HAP-1 (cell line): ENCODE measurements at regions not wholly inside any gene's neighbourhood (a gene's known extent, or its start where the extent isn't known, plus 50 kb on each side); places are given as distances from the start of the nearest gene placed in this dataset.

ENCODE experiments used
- DNase-seq, 2 experiments: peaks; one replicate each; pipeline ENCODE4 v3.0.0-alpha.2; 2016 to 2020; ENCODE audit warnings: low spot score in 2 of 2
- H3K27me3 ChIP-seq: fragments of 250-450 bp; sonication (Bioruptor Pico); 2 replicates; pipeline ENCODE4 v1.5.1; 2020; ENCODE audit warnings: low read depth, mild to moderate bottlenecking, moderate library complexity
- H3K36me3 ChIP-seq: fragments of 250-450 bp; sonication (Bioruptor Pico); replicated peaks from 2 replicates; pipeline ENCODE4 v1.5.1; 2020; ENCODE audit warnings: mild to moderate bottlenecking
- H3K4me1 ChIP-seq: fragments of 250-450 bp; sonication (Bioruptor Pico); 2 replicates; pipeline ENCODE4 v1.5.1; 2020; ENCODE audit warnings: mild to moderate bottlenecking
- H3K4me3 ChIP-seq: fragments of 250-450 bp; sonication (Bioruptor Pico); 2 replicates; pipeline ENCODE4 v1.5.1; 2020; ENCODE audit warnings: mild to moderate bottlenecking, moderate library complexity
- H3K9me3 ChIP-seq: fragments of 250-450 bp; sonication (Bioruptor Pico); 2 replicates; pipeline ENCODE4 v1.5.1; 2020; ENCODE audit warnings: mild to moderate bottlenecking, moderate library complexity
- in situ Hi-C: fragments of 300-500 bp; cut with MboI; formaldehyde crosslinking; loops from 3 replicates; pipeline ENCODE4 v1.14.3; 2020; ENCODE audit warnings: low sequenced_read_pairs, inconsistent platforms, mixed read lengths

DNA sequence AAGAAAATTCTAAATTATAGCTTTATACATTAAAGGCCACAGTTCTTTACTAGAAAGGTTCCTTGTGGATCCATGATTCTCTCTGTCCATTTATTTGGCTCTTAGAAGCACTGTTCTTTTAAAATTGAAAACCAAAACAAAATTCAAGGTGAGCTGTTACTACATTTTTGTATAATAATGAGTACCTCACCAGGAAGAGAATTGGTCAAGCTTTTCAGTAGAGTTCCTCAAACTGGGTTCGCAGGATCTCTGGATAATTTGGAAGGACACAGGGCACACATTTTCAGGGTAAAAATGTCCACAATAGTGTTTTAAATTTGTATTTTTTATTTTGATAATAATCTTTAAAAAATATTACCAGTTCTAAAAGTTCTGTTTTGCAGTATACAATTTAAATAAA lies 93.0 kb downstream of the PPP1R3A start:
- no peaks in the 10 kb centered on the region for H3K9me3 ChIP-seq
- H3K36me3 ChIP-seq = no peaks in the 10 kb centered on the region
- in situ Hi-C loops = no loop called here
- no peak overlapping the region for H3K4me3 ChIP-seq
- H3K4me1 ChIP-seq = no peaks in the 10 kb centered on the region
- no peaks in the 10 kb centered on the region for H3K27me3 ChIP-seq
- DNase-seq = no peak

- in situ Hi-C loops = no loop called here
- Histone ChIP-seq H3K27me3 (no peaks in the 10 kb centered on the region), H3K9me3 (no peaks in the 10 kb centered on the region), H3K4me1 (no peaks in the 10 kb centered on the region), H3K4me3 (no peak overlapping the region), H3K36me3 (no peaks in the 10 kb centered on the region)
- DNase-seq = no peak
Measured at GRCh38 chr7:113824117-113824823, 94.5 kb downstream of the PPP1R3A start.

- no peak for DNase-seq
- Histone ChIP-seq H3K36me3 (no peaks in the 10 kb centered on the region), H3K4me3 (no peak overlapping the region), H3K27me3 (no peaks in the 10 kb centered on the region), H3K9me3 (no peaks in the 10 kb centered on the region), H3K4me1 (no peaks in the 10 kb centered on the region)
- in situ Hi-C loops = no loop called here
Measured at GRCh38 chr7:113819474-113819873, 99.3 kb downstream of the PPP1R3A start.

DNA sequence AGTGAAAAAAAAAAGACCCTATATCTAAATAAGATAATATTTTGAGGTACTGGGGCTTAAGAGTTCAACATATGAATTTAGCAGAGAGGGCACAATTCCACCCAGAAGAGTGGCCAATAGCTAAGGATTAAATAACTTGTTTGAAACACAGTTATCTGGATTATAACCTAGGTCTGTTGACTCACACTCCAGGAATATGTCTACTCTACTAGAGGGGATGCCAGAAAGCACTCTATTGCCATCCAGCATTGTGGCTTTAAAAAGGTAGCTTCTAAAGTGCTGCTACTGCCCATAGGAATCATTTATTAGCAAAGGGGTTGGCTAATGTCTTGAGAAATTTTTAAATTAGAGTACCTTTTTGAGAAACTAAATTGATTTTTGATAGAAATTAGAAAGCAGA lies 102.2 kb downstream of the PPP1R3A start:
- Histone ChIP-seq H3K9me3 (no peaks in the 10 kb centered on the region), H3K36me3 (no peaks in the 10 kb centered on the region), H3K27me3 (no peaks in the 10 kb centered on the region), H3K4me1 (no peaks in the 10 kb centered on the region), H3K4me3 (no peak overlapping the region)
- in situ Hi-C loops = no loop called here
- no peak for DNase-seq

- Histone ChIP-seq H3K27me3 (no peaks in the 10 kb centered on the region), H3K36me3 (no peaks in the 10 kb centered on the region), H3K9me3 (no peaks in the 10 kb centered on the region), H3K4me3 (no peak overlapping the region), H3K4me1 (no peaks in the 10 kb centered on the region)
- in situ Hi-C loops = no loop called here
- no peak for DNase-seq
Measured at GRCh38 chr7:113813471-113813870, 105.3 kb downstream of the PPP1R3A start.

GRCh38 chr7:113812591-113813255 lies 106.1 kb downstream of the PPP1R3A start:
- in situ Hi-C loops = no loop called here
- H3K4me3 ChIP-seq = no peak overlapping the region
- no peaks in the 10 kb centered on the region for H3K9me3 ChIP-seq
- no peaks in the 10 kb centered on the region for H3K36me3 ChIP-seq
- no peaks in the 10 kb centered on the region for H3K27me3 ChIP-seq
- no peak for DNase-seq
- H3K4me1 ChIP-seq = no peaks in the 10 kb centered on the region

- H3K27me3 ChIP-seq = no peaks in the 10 kb centered on the region
- no peak for DNase-seq
- no peaks in the 10 kb centered on the region for H3K4me1 ChIP-seq
- no peak overlapping the region for H3K4me3 ChIP-seq
- in situ Hi-C loops = no loop called here
- no peaks in the 10 kb centered on the region for H3K36me3 ChIP-seq
- no peaks in the 10 kb centered on the region for H3K9me3 ChIP-seq
Measured at GRCh38 chr7:113810080-113810744, 108.6 kb downstream of the PPP1R3A start.

GRCh38 chr7:113809581-113809980 lies 109.2 kb downstream of the PPP1R3A start:
- no peaks in the 10 kb centered on the region for H3K4me1 ChIP-seq
- no peak overlapping the region for H3K4me3 ChIP-seq
- H3K27me3 ChIP-seq = no peaks in the 10 kb centered on the region
- no peak for DNase-seq
- H3K36me3 ChIP-seq = no peaks in the 10 kb centered on the region
- in situ Hi-C loops = no loop called here
- H3K9me3 ChIP-seq = no peaks in the 10 kb centered on the region

DNA sequence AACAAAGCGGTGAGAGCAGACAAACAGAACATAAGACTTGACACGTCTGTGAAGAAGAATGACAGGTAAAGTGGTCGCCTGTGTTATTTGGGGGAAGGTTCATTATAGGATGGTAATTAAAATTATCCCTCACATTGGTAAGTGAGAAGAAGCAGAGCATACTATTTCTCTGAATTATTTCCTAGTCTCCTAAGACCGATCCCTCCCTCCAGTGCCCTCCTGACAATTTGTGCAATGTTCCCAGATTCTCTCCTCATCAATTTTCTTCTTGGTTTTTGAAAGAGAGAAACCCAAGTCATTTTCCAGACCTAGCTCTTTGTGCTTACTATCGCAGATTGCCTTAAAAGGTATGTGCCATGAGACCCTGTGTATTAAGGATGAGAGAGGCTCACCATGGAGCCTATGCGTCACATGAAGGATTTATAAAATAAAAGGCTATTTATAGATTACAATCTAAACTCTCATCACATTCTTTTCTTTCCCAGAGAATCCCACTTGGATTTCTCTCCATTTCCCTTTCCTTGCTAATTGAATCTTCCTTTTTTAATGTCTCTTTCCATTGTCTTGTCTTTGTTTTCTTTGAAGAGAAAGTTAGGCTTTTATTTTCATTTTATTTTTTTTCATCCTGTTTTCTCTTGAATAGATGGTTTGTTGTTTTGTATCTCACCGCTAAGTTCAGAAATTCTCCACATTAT lies 112.0 kb downstream of the PPP1R3A start:
- no peak overlapping the region for H3K4me3 ChIP-seq
- in situ Hi-C loops = no loop called here
- no peaks in the 10 kb centered on the region for H3K36me3 ChIP-seq
- no peaks in the 10 kb centered on the region for H3K4me1 ChIP-seq
- DNase-seq = no peak
- H3K9me3 ChIP-seq = no peaks in the 10 kb centered on the region
- no peaks in the 10 kb centered on the region for H3K27me3 ChIP-seq

DNA sequence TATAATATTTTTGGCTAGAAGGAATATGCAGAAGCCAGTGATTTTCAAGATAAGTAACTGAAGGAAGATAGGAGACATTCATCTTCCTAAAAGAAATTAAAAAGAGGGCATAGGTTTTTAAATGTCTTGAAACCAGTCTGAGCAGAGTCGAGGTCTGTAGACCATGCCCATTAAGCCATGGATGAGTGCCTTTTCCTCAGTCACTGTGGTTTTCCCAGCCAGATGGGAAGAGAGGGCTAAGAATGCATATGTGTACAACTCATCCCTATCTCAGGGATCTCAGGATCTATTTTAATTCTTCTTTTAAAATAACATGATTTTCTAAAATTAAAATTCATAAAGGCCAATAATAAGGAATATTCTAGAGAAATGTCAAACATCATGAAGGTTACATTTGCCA lies 112.8 kb downstream of the PPP1R3A start:
- no peak for DNase-seq
- Histone ChIP-seq H3K27me3 (no peaks in the 10 kb centered on the region), H3K4me3 (no peak overlapping the region), H3K4me1 (no peaks in the 10 kb centered on the region), H3K36me3 (no peaks in the 10 kb centered on the region), H3K9me3 (no peaks in the 10 kb centered on the region)
- in situ Hi-C loops = no loop called here

- in situ Hi-C loops = no loop called here
- Histone ChIP-seq H3K36me3 (no peaks in the 10 kb centered on the region), H3K9me3 (no peaks in the 10 kb centered on the region), H3K4me1 (no peaks in the 10 kb centered on the region), H3K27me3 (no peaks in the 10 kb centered on the region), H3K4me3 (no peak overlapping the region)
- DNase-seq = no peak
Measured at GRCh38 chr7:113804475-113805095, 114.2 kb downstream of the PPP1R3A start.

DNA sequence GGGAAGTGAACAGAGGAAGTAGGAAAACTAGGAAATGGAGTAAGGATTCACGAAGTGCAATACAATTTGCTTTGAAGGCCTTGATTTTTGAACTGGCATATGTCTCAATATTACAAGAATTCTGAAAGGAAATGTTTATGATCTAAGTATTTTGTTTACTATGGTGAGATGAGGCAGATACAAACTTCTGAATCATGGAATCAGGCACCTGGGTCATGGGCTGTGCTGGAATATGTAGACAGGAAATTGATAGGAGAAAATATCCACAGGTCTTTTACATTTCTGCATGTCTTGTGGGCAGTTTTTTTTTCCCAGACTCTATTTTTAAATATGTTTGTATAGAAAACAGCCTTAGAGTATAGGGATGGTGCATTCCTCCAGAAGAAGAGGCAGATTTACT lies 117.1 kb downstream of the PPP1R3A start:
- no peaks in the 10 kb centered on the region for H3K36me3 ChIP-seq
- no peaks in the 10 kb centered on the region for H3K27me3 ChIP-seq
- in situ Hi-C loops = no loop called here
- no peak overlapping the region for H3K4me3 ChIP-seq
- no peaks in the 10 kb centered on the region for H3K9me3 ChIP-seq
- no peaks in the 10 kb centered on the region for H3K4me1 ChIP-seq
- DNase-seq = no peak

DNA sequence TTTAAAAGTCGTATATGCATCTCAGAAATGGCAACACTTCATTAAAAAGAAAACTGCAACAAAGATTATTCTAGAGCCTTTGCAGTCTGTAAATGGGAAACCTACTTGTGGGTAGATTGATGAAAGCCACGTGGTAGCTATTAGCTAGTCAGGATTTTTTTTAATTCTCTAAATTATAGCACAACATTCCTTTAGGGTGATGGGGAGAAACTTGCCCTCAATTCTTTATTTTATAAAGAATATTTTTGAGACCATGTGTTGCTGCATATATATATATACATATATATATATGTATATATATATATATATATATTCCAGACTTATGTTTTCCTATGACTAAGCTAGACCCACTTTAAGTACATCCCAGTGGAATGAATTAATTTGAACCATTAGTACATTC lies 118.0 kb downstream of the PPP1R3A start:
- Histone ChIP-seq H3K36me3 (no peaks in the 10 kb centered on the region), H3K27me3 (no peaks in the 10 kb centered on the region), H3K4me1 (no peaks in the 10 kb centered on the region), H3K4me3 (no peak overlapping the region), H3K9me3 (no peaks in the 10 kb centered on the region)
- no peak for DNase-seq
- in situ Hi-C loops = no loop called here
